PC-9 (cell line): ENCODE measurements at regions not wholly inside any gene's neighbourhood (a gene's known extent, or its start where the extent isn't known, plus 50 kb on each side); places are given as distances from the start of the nearest gene placed in this dataset.

Experiments used
- EZH2 ChIP-seq: fragments of 200-600 bp; sonication (generic); IDR thresholded peaks from 2 replicates; pipeline ENCODE4 v1.8.0; 2017; ENCODE audit warnings: antibody characterized with exemption, low read depth
- TF ChIP-seq, protein P1 (sequence below): fragments of 200-600 bp; sonication (generic); conservative IDR thresholded peaks from 2 replicates; pipeline ENCODE4 v1.6.1; 2017; ENCODE audit warnings: mixed run types, antibody characterized with exemption, mild to moderate bottlenecking, moderate library complexity

GRCh38 chr14:42378880-42379279 lies 772.2 kb downstream of the LRFN5 start:
- TF ChIP-seq, protein P1, sequence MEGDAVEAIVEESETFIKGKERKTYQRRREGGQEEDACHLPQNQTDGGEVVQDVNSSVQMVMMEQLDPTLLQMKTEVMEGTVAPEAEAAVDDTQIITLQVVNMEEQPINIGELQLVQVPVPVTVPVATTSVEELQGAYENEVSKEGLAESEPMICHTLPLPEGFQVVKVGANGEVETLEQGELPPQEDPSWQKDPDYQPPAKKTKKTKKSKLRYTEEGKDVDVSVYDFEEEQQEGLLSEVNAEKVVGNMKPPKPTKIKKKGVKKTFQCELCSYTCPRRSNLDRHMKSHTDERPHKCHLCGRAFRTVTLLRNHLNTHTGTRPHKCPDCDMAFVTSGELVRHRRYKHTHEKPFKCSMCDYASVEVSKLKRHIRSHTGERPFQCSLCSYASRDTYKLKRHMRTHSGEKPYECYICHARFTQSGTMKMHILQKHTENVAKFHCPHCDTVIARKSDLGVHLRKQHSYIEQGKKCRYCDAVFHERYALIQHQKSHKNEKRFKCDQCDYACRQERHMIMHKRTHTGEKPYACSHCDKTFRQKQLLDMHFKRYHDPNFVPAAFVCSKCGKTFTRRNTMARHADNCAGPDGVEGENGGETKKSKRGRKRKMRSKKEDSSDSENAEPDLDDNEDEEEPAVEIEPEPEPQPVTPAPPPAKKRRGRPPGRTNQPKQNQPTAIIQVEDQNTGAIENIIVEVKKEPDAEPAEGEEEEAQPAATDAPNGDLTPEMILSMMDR: no peak
- no peak for TF ChIP-seq EZH2
